DND-41 (cell line): ENCODE measurements at regions not wholly inside any gene's neighbourhood (a gene's known extent, or its start where the extent isn't known, plus 50 kb on each side); places are given as distances from the start of the nearest gene placed in this dataset.

Experiments
- ATAC-seq: fragments of 200-7000 bp; cut with Tn5 transposase; 3 replicates; pipeline ENCODE4 v1.9.1; 2021; ENCODE audit warnings: low read depth; ENCODE audit not compliant: insufficient read depth
- DNase-seq: peaks from one replicate; pipeline ENCODE4 v3.0.0-alpha.2; 2020
- H2AFZ ChIP-seq: 2 replicates; pipeline ENCODE4 v1.6.0; 2012; ENCODE audit warnings: low read depth, low read length
- H3K27ac ChIP-seq: 2 replicates; pipeline ENCODE4 v1.5.1; 2012; ENCODE audit warnings: low read length, inconsistent platforms
- H3K27me3 ChIP-seq: fragments of 200-600 bp; sonication (generic); 2 replicates; pipeline ENCODE4 v1.6.0; 2012; ENCODE audit warnings: low read length, mild to moderate bottlenecking, inconsistent platforms; ENCODE audit not compliant: insufficient read depth, poor library complexity
- H3K36me3 ChIP-seq: 2 replicates; pipeline ENCODE4 v1.5.1; 2012; ENCODE audit warnings: low read length, inconsistent platforms; ENCODE audit not compliant: insufficient read depth
- H3K4me1 ChIP-seq: 2 replicates; pipeline ENCODE4 v1.5.1; 2012; ENCODE audit warnings: mild to moderate bottlenecking, low read length; ENCODE audit not compliant: insufficient read depth
- H3K4me2 ChIP-seq: 2 replicates; pipeline ENCODE4 v1.6.0; 2012; ENCODE audit warnings: mild to moderate bottlenecking, moderate library complexity, low read length, inconsistent platforms; ENCODE audit not compliant: insufficient read depth
- H3K4me3 ChIP-seq, 2 experiments: fragments of 200-600 bp in 1 of 2; shearing (Covaris generic) in 1 of 2; 2 replicates each; pipeline ENCODE4 v1.5.1; 2012 to 2016; ENCODE audit warnings: inconsistent platforms in 2 of 2, low read length in 2 of 2, mild to moderate bottlenecking in 2 of 2, low read depth in 1 of 2, moderate library complexity in 1 of 2
- H3K79me2 ChIP-seq: 2 replicates; pipeline ENCODE4 v1.6.0; 2012; ENCODE audit warnings: low read length, inconsistent platforms; ENCODE audit not compliant: insufficient read depth
- H3K9ac ChIP-seq: 2 replicates; pipeline ENCODE4 v1.6.0; 2012; ENCODE audit warnings: low read depth, mild to moderate bottlenecking, inconsistent platforms, low read length, moderate library complexity
- H3K9me3 ChIP-seq: 2 replicates; pipeline ENCODE4 v1.5.1; 2012; ENCODE audit warnings: low read length, moderate library complexity, mild to moderate bottlenecking, inconsistent platforms; ENCODE audit not compliant: insufficient read depth, severe bottlenecking
- H4K20me1 ChIP-seq: 2 replicates; pipeline ENCODE4 v1.6.0; 2012; ENCODE audit warnings: low read length; ENCODE audit not compliant: insufficient read depth
- EZH2 ChIP-seq: IDR thresholded peaks from 3 replicates; pipeline ENCODE4 v1.6.1; 2012; ENCODE audit warnings: borderline replicate concordance, low read depth, mild to moderate bottlenecking, moderate library complexity, low read length, inconsistent platforms; ENCODE audit not compliant: severe bottlenecking
- TF ChIP-seq, protein P1 (sequence below): IDR thresholded peaks from 2 replicates; pipeline ENCODE4 v1.5.1; 2012; ENCODE audit warnings: borderline replicate concordance, low read length, moderate library complexity, mild to moderate bottlenecking; ENCODE audit not compliant: poor library complexity, severe bottlenecking; ENCODE audit errors: extremely low read depth

- no peak for TF ChIP-seq EZH2
- TF ChIP-seq, protein P1, sequence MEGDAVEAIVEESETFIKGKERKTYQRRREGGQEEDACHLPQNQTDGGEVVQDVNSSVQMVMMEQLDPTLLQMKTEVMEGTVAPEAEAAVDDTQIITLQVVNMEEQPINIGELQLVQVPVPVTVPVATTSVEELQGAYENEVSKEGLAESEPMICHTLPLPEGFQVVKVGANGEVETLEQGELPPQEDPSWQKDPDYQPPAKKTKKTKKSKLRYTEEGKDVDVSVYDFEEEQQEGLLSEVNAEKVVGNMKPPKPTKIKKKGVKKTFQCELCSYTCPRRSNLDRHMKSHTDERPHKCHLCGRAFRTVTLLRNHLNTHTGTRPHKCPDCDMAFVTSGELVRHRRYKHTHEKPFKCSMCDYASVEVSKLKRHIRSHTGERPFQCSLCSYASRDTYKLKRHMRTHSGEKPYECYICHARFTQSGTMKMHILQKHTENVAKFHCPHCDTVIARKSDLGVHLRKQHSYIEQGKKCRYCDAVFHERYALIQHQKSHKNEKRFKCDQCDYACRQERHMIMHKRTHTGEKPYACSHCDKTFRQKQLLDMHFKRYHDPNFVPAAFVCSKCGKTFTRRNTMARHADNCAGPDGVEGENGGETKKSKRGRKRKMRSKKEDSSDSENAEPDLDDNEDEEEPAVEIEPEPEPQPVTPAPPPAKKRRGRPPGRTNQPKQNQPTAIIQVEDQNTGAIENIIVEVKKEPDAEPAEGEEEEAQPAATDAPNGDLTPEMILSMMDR = no peak
- Histone ChIP-seq H3K27ac (no peak overlapping the region), H3K4me1 (no peaks in the 10 kb centered on the region), H3K4me2 (no peak overlapping the region), H3K9me3 (no peaks in the 10 kb centered on the region), H3K4me3 (no peak overlapping the region), H3K36me3 (no peaks in the 10 kb centered on the region), H2AFZ (no peak overlapping the region), H3K27me3 (no peaks in the 10 kb centered on the region), H4K20me1 (no peaks in the 10 kb centered on the region), H3K79me2 (no peaks in the 10 kb centered on the region), H3K9ac (no peak overlapping the region)
- ATAC-seq = no peak
- no peak for DNase-seq
Observed at GRCh38 chr1:8249838-8250237, 68.1 kb upstream of the SLC45A1 start.

- no peaks in the 10 kb centered on the region for H3K79me2 ChIP-seq
- H3K9ac ChIP-seq = no peak overlapping the region
- no peak for ATAC-seq
- no peak for TF ChIP-seq EZH2
- TF ChIP-seq, protein P1 = no peak
- H3K27ac ChIP-seq = no peak overlapping the region
- H2AFZ ChIP-seq = no peak overlapping the region
- DNase-seq = no peak
- no peaks in the 10 kb centered on the region for H3K9me3 ChIP-seq
- no peak overlapping the region for H3K4me2 ChIP-seq
- H3K36me3 ChIP-seq = no peaks in the 10 kb centered on the region
- H3K4me1 ChIP-seq = no peaks in the 10 kb centered on the region
- H4K20me1 ChIP-seq = no peaks in the 10 kb centered on the region
- H3K27me3 ChIP-seq = no peaks in the 10 kb centered on the region
- no peak overlapping the region for H3K4me3 ChIP-seq
Observed at GRCh38 chr1:8247811-8248436, 70.0 kb upstream of the SLC45A1 start.

GRCh38 chr1:8244304-8244703 lies 73.6 kb upstream of the SLC45A1 start:
- TF ChIP-seq, protein P1 = no peak
- no peaks in the 10 kb centered on the region for H3K36me3 ChIP-seq
- H3K4me1 ChIP-seq = no peaks in the 10 kb centered on the region
- no peaks in the 10 kb centered on the region for H3K79me2 ChIP-seq
- H2AFZ ChIP-seq = no peak overlapping the region
- no peaks in the 10 kb centered on the region for H3K27me3 ChIP-seq
- ATAC-seq (no peak), DNase-seq (no peak)
- no peak overlapping the region for H3K4me3 ChIP-seq
- H3K9me3 ChIP-seq = no peaks in the 10 kb centered on the region
- no peak overlapping the region for H3K9ac ChIP-seq
- no peak overlapping the region for H3K4me2 ChIP-seq
- H3K27ac ChIP-seq = no peak overlapping the region
- H4K20me1 ChIP-seq = no peaks in the 10 kb centered on the region

GRCh38 chr1:8242498-8242897 lies 75.4 kb upstream of the SLC45A1 start:
- Histone ChIP-seq H3K4me3 (no peak overlapping the region), H3K9ac (no peak overlapping the region), H3K36me3 (no peaks in the 10 kb centered on the region), H3K27me3 (no peaks in the 10 kb centered on the region), H3K9me3 (no peaks in the 10 kb centered on the region), H3K27ac (no peak overlapping the region), H2AFZ (no peak overlapping the region), H4K20me1 (no peaks in the 10 kb centered on the region), H3K4me2 (no peak overlapping the region), H3K4me1 (no peaks in the 10 kb centered on the region), H3K79me2 (no peaks in the 10 kb centered on the region)
- TF ChIP-seq, protein P1 = no peak
- no peak for DNase-seq
- no peak for ATAC-seq
